Adrenal gland (tissue), 9 donors: ENCODE measurements at regions not wholly inside any gene's neighbourhood (a gene's known extent, or its start where the extent isn't known, plus 50 kb on each side); places are given as distances from the start of the nearest gene placed in this dataset.

ENCODE experiments used
- DNase-seq, 7 donors: peaks; one replicate each; pipeline ENCODE4 v3.0.0-alpha.2; 2019 to 2020
- H3K27ac ChIP-seq, 5 donors: fragments of 200-600 bp; sonication (generic) in 4 of 5; 1 replicate in 3 of 5; 2 replicates in 2 of 5; pipeline versions ENCODE4 v1.5.1 to v1.8.0; 2016 to 2020; ENCODE audit warnings: mild to moderate bottlenecking in 1 of 5
- H3K27me3 ChIP-seq: fragments of 200-600 bp; 2 replicates; pipeline ENCODE4 v1.8.0; 2021
- H3K36me3 ChIP-seq, 2 donors: fragments of 200-600 bp; replicated peaks in 1 of 2; 1 replicate in 1 of 2; 2 replicates in 1 of 2; pipeline versions ENCODE4 v1.5.1 to v1.8.0; 2018 to 2022
- H3K4me1 ChIP-seq, 2 donors: fragments of 200-600 bp; replicated peaks in 1 of 2; 1 replicate in 1 of 2; 2 replicates in 1 of 2; pipeline versions ENCODE4 v1.5.1 to v1.8.0; 2018 to 2021
- H3K4me3 ChIP-seq, 4 donors: fragments of 200-600 bp; sonication (generic) in 3 of 4; one replicate each; pipeline ENCODE4 v1.5.1; 2016 to 2018
- H3K9me3 ChIP-seq, 3 donors: fragments of 200-600 bp; sonication (generic) in 1 of 3; replicated peaks in 1 of 3; 1 replicate in 2 of 3; 2 replicates in 1 of 3; pipeline versions ENCODE4 v1.5.1 to v1.8.0; 2016 to 2021
- CTCF ChIP-seq, 6 experiments: fragments of 450-650 bp in 4 of 6; fragments of 200-600 bp in 2 of 6; sonication (generic) in 1 of 6; IDR thresholded peaks; 1 replicate in 5 of 6; 2 replicates in 1 of 6; pipeline versions ENCODE4 v1.5.1 to v1.8.0; 2016 to 2021; ENCODE audit warnings: antibody characterized with exemption in 6 of 6, mild to moderate bottlenecking in 2 of 6, moderate library complexity in 1 of 6
- POLR2A ChIP-seq, 2 donors: fragments of 450-650 bp; IDR thresholded peaks; one replicate each; pipeline ENCODE4 v1.6.1; 2017; ENCODE audit warnings: antibody characterized with exemption in 2 of 2, mild to moderate bottlenecking in 2 of 2, moderate library complexity in 1 of 2
- WGBS, 4 donors: extraction: QIAGEN DNeasy Blood & Tissue Kit in 2 of 4; methylation state at CpG; one replicate each; pipeline versions ENCODE4 v1.1.5 to v1.1.7; 2013 to 2017; 5-methylcytosine and 5-hydroxymethylcytosine counted together
- intact Hi-C, 2 donors: fragments of 100-400 bp; cut with DNase I; formaldehyde crosslinking; loops; one replicate each; pipeline versions ENCODE4 v1.14.1 to v1.15.0; 2022 to 2023
- microRNA counts, 2 donors: library from miRNA; unstranded; fragments of <30 nt; microRNA quantifications; one replicate each; lab custom pipeline; 2016
- microRNA-seq, 3 donors: library from miRNA; unstranded; fragments of <30 nt; microRNA quantifications; one replicate each; pipeline ENCODE4, GENCODE V29; 2017 to 2020
- small RNA-seq, 2 donors: library from RNA; depleted of rRNA; stranded (forward); fragments of <200 nt; gene quantifications; one replicate each; pipeline ENCODE3, GENCODE V24; 2016
- donor health status: healthy with polysubstance abuse.
- donor health status: Bipolar disorder and iron deficiency.
- donor health status: DM: yes; HTN: yes; CAD: no.
- donor health status: DM: no; HTN: no; CAD: no.
- donor health status: DM: no; HTN: no; CAD: no.

GRCh38 chrX:146259207-146259606 is 441.6 kb downstream of the SLITRK2 start:
- H3K4me1 ChIP-seq: no peaks in the 10 kb centered on the region
- intact Hi-C loops: loop anchor here in 1 of 2 donors (10.0 kb wide), 1 partner anchor 776 kb away; no protein-coding TSS in a partner anchor
- no peaks in the 10 kb centered on the region for H3K36me3 ChIP-seq
- WGBS, 4 donors: 82 to 91% (median 87%) methylated on average over 9 to 18 of the region's 18 CpGs
- no peak for DNase-seq
- H3K4me3 ChIP-seq: no peak overlapping the region
- no peaks in the 10 kb centered on the region for H3K27me3 ChIP-seq
- TF ChIP-seq CTCF (IDR thresholded peaks at IDR 0.05) (no peak), POLR2A (IDR thresholded peaks at IDR 0.05) (no peak)
- no peaks in the 10 kb centered on the region for H3K9me3 ChIP-seq
- H3K27ac ChIP-seq: no peak overlapping the region

GRCh38 chrX:146264763-146265375 is 447.2 kb downstream of the SLITRK2 start:
- Histone ChIP-seq H3K4me3 (no peak overlapping the region), H3K36me3 (no peaks in the 10 kb centered on the region), H3K4me1 (no peaks in the 10 kb centered on the region), H3K9me3 (no peaks in the 10 kb centered on the region), H3K27ac (no peak overlapping the region), H3K27me3 (no peaks in the 10 kb centered on the region)
- TF ChIP-seq POLR2A (IDR thresholded peaks at IDR 0.05) (no peak), CTCF (IDR thresholded peaks at IDR 0.05) (no peak)
- WGBS, 4 donors: 54 to 82% (median 60%) methylated on average over 7 to 8 of the region's 8 CpGs
- intact Hi-C loops: no loop called here
- no peak for DNase-seq

- Histone ChIP-seq H3K9me3 (no peaks in the 10 kb centered on the region), H3K27me3 (peaks cover 3% of the 10 kb centered on the region), H3K36me3 (no peaks in the 10 kb centered on the region), H3K4me3 (no peak overlapping the region), H3K27ac (no peak overlapping the region), H3K4me1 (no peaks in the 10 kb centered on the region)
- 16 to 48% (median 19%) methylated on average over 1 to 2 of the region's 2 CpGs; no CpG with 5 or more reads in 1 of the 4 donors for WGBS, 4 donors
- intact Hi-C loops: no loop called here
- peak in 6 of 7 donors; percentile 12 to 50 (median 27) for DNase-seq
- TF ChIP-seq POLR2A (IDR thresholded peaks at IDR 0.05) (no peak), CTCF (IDR thresholded peaks at IDR 0.05) (peak in 5 of 6 experiments; percentile 22 to 31 (median 25))
Measured at GRCh38 chrX:146278381-146278780, 460.8 kb downstream of the SLITRK2 start.

MicroRNAs in the stretch of these regions (microRNA counts, 767-probe panel; counts per million panel counts)
- microRNA hsa-miR-888-5p (lab: Ali Mortazavi, UCI) (0 to 3,592 counts per million in 2 donors), microRNA hsa-miR-890 (lab: Ali Mortazavi, UCI) (0 counts per million in 2 donors), microRNA hsa-miR-891a (lab: Ali Mortazavi, UCI) (0 counts per million in 2 donors), microRNA hsa-miR-891b (lab: Ali Mortazavi, UCI) (0 counts per million in 2 donors), microRNA hsa-miR-892a (lab: Ali Mortazavi, UCI) (0 counts per million in 2 donors), microRNA hsa-miR-892b (lab: Ali Mortazavi, UCI) (0 counts per million in 2 donors)

Small RNA genes in the stretch of these regions (microRNA-seq; reads per million reads assigned to microRNA genes)
- gene MIR888 (0 reads per million in 3 donors), gene MIR890 (0 reads per million in 3 donors), gene MIR891A (0 to 0.45 (median 0.28) reads per million in 3 donors), gene MIR891B (0 reads per million in 3 donors), gene MIR892A (0 reads per million in 3 donors), gene MIR892B (0 reads per million in 3 donors), gene MIR892C (0 reads per million in 3 donors)

Small RNA genes in the stretch of these regions (small RNA-seq; reads per million reads assigned to genes)
- gene MIR888 (0 reads per million in 2 donors), gene MIR890 (0 reads per million in 2 donors), gene MIR891A (0.08 to 0.12 reads per million in 2 donors), gene MIR891B (0 reads per million in 2 donors), gene MIR892A (0 reads per million in 2 donors), gene MIR892B (0 reads per million in 2 donors), gene MIR892C (0 reads per million in 2 donors)
